ENCODE measurements at regions not wholly inside any gene's neighbourhood (a gene's known extent, or its start where the extent isn't known, plus 50 kb on each side); places are given as distances from the start of the nearest gene placed in this dataset.

GRCh38 chr7:45420843-45421495 is 153.2 kb upstream of the ADCY1 start:
- Mint-ChIP-seq H3K27me3 (ENCODE audit: insufficient read depth, low read depth, poor library complexity) (no peaks in the 10 kb centered on the region), H3K27ac (no peak overlapping the region), H3K4me3 (no peak overlapping the region), H3K4me1 (no peaks in the 10 kb centered on the region), H3K9me3 (no peaks in the 10 kb centered on the region), H3K36me3 (ENCODE audit: low read depth) (no peaks in the 10 kb centered on the region)
- DNase-seq (ENCODE audit: low spot score) (no peak), ATAC-seq (no peak)
- Histone ChIP-seq H3K4me1 (ENCODE audit: insufficient read depth) (no peaks in the 10 kb centered on the region), H3K4me2 (no peak overlapping the region), H3K27me3 (ENCODE audit: insufficient read depth) (no peaks in the 10 kb centered on the region), H4K20me1 (replicated peaks; ENCODE audit: insufficient read depth) (no peaks in the 10 kb centered on the region), H3K36me3 (ENCODE audit: insufficient read depth) (no peaks in the 10 kb centered on the region), H3K79me2 (replicated peaks; ENCODE audit: insufficient read depth) (no peaks in the 10 kb centered on the region), H3F3A (replicated peaks; ENCODE audit: low read depth) (no peaks in the 10 kb centered on the region), H3K4me3 (no peak overlapping the region), H3K9me2 (ENCODE audit: insufficient read depth) (no peaks in the 10 kb centered on the region), H2AFZ (no peak overlapping the region), H3K27ac (ENCODE audit: low read depth) (no peak overlapping the region)
- TF ChIP-seq REST (IDR thresholded peaks at IDR 0.05; ENCODE audit: unreplicated experiment) = no peak

- no peak overlapping the region for H3K4me3 Mint-ChIP-seq
- TF ChIP-seq NANOG (IDR thresholded peaks at IDR 0.05; ENCODE audit: borderline replicate concordance) = no peak
- no peak for TF ChIP-seq EZH2 (IDR thresholded peaks at IDR 0.05; ENCODE audit: low read depth, unreplicated experiment)
- no peak for TF ChIP-seq ETS1 (IDR thresholded peaks at IDR 0.05)
- no peak for TF ChIP-seq ZNF331 (CRISPR knock-in tag; IDR thresholded peaks at IDR 0.05; ENCODE audit: low read depth)
- no peak for TF ChIP-seq ZNF462 (CRISPR knock-in tag; IDR thresholded peaks at IDR 0.05)
- no peak for TF ChIP-seq ZNF114 (CRISPR knock-in tag; IDR thresholded peaks at IDR 0.05)
- TF ChIP-seq POLR2AphosphoS5 (IDR thresholded peaks at IDR 0.05; ENCODE audit: low read depth) = no peak
- no peak for TF ChIP-seq CTCF (conservative IDR thresholded peaks at IDR 0.05; ENCODE audit: low read depth in 2 of 2)
Measured at GRCh38 chr7:45421806-45422205, 152.4 kb upstream of the ADCY1 start.

More at GRCh38 chr7:45421806-45422205, 152.4 kb upstream of the ADCY1 start:
- no peaks in the 10 kb centered on the region for H3K4me1 ChIP-seq (ENCODE audit: insufficient read depth)
- H3K36me3 ChIP-seq (ENCODE audit: insufficient read depth) = no peaks in the 10 kb centered on the region
- no peaks in the 10 kb centered on the region for H3K4me1 Mint-ChIP-seq
- H4K20me1 ChIP-seq (replicated peaks; ENCODE audit: insufficient read depth) = no peaks in the 10 kb centered on the region
- no peak overlapping the region for H2AFZ ChIP-seq
- H3K27me3 Mint-ChIP-seq (ENCODE audit: insufficient read depth, low read depth, poor library complexity) = no peaks in the 10 kb centered on the region
- no peak overlapping the region for H3K27ac ChIP-seq (ENCODE audit: low read depth)
- no peaks in the 10 kb centered on the region for H3K9me2 ChIP-seq (ENCODE audit: insufficient read depth)
- DNase-seq (ENCODE audit: low spot score) (no peak), ATAC-seq (no peak)
- H3F3A ChIP-seq (replicated peaks; ENCODE audit: low read depth) = no peaks in the 10 kb centered on the region
- 0 out of 2 replicates have a peak overlapping the region, but pooled peaks have one; percentile 14 for H3K27ac Mint-ChIP-seq
- H3K79me2 ChIP-seq (replicated peaks; ENCODE audit: insufficient read depth) = no peaks in the 10 kb centered on the region
- no peaks in the 10 kb centered on the region for H3K36me3 Mint-ChIP-seq (ENCODE audit: low read depth)
- no peak overlapping the region for H3K4me3 ChIP-seq
- no peak overlapping the region for H3K4me2 ChIP-seq
- H3K9me3 Mint-ChIP-seq = no peaks in the 10 kb centered on the region
- no peaks in the 10 kb centered on the region for H3K27me3 ChIP-seq (ENCODE audit: insufficient read depth)

Data from GM23338 (cell line).